ENCODE measurements at regions not wholly inside any gene's neighbourhood (a gene's known extent, or its start where the extent isn't known, plus 50 kb on each side); places are given as distances from the start of the nearest gene placed in this dataset.
A peak's percentile ranks its signal among the peaks of the same experiment; 100 is the strongest.

GRCh38 chr15:95850837-95851236 is 479.7 kb upstream of the NR2F2 start:
- no peak for DNase-seq (ENCODE audit: low spot score)
- no peaks in the 10 kb centered on the region for H3K36me3 ChIP-seq (ENCODE audit: low read depth)
- no peak overlapping the region for H3K4me3 ChIP-seq (ENCODE audit: severe bottlenecking)
- no peak overlapping the region for H3K27ac ChIP-seq (ENCODE audit: poor library complexity, severe bottlenecking)
- H3K4me1 ChIP-seq (ENCODE audit: insufficient read depth, poor library complexity, severe bottlenecking): no peaks in the 10 kb centered on the region
- peak; percentile 37 for TF ChIP-seq CTCF (IDR thresholded peaks at IDR 0.05; ENCODE audit: poor library complexity, severe bottlenecking)
- no peaks in the 10 kb centered on the region for H3K27me3 ChIP-seq (ENCODE audit: insufficient read depth, poor library complexity, severe bottlenecking)
- ATAC-seq (ENCODE audit: low read depth): no peak
- no peaks in the 10 kb centered on the region for H3K9me3 ChIP-seq (ENCODE audit: severe bottlenecking)

GRCh38 chr15:95853350-95853749 is 477.1 kb upstream of the NR2F2 start:
- no peak for TF ChIP-seq CTCF (IDR thresholded peaks at IDR 0.05; ENCODE audit: poor library complexity, severe bottlenecking)
- H3K4me1 ChIP-seq (ENCODE audit: insufficient read depth, poor library complexity, severe bottlenecking): peaks cover 6% of the 10 kb centered on the region
- H3K36me3 ChIP-seq (ENCODE audit: low read depth): no peaks in the 10 kb centered on the region
- no peaks in the 10 kb centered on the region for H3K27me3 ChIP-seq (ENCODE audit: insufficient read depth, poor library complexity, severe bottlenecking)
- no peak overlapping the region for H3K4me3 ChIP-seq (ENCODE audit: severe bottlenecking)
- DNase-seq (ENCODE audit: low spot score) (no peak), ATAC-seq (ENCODE audit: low read depth) (no peak)
- no peak overlapping the region for H3K27ac ChIP-seq (ENCODE audit: poor library complexity, severe bottlenecking)
- no peaks in the 10 kb centered on the region for H3K9me3 ChIP-seq (ENCODE audit: severe bottlenecking)

- H3K36me3 ChIP-seq (ENCODE audit: low read depth): no peaks in the 10 kb centered on the region
- no peak for TF ChIP-seq CTCF (IDR thresholded peaks at IDR 0.05; ENCODE audit: poor library complexity, severe bottlenecking)
- H3K9me3 ChIP-seq (ENCODE audit: severe bottlenecking): no peaks in the 10 kb centered on the region
- H3K27ac ChIP-seq (ENCODE audit: poor library complexity, severe bottlenecking): no peak overlapping the region
- H3K4me3 ChIP-seq (ENCODE audit: severe bottlenecking): no peak overlapping the region
- no peak for DNase-seq (ENCODE audit: low spot score)
- H3K27me3 ChIP-seq (ENCODE audit: insufficient read depth, poor library complexity, severe bottlenecking): no peaks in the 10 kb centered on the region
- peaks cover 6% of the 10 kb centered on the region for H3K4me1 ChIP-seq (ENCODE audit: insufficient read depth, poor library complexity, severe bottlenecking)
- ATAC-seq (ENCODE audit: low read depth): peak; percentile 76
Measured at GRCh38 chr15:95857124-95857757, 473.3 kb upstream of the NR2F2 start.

- no peak overlapping the region for H3K27ac ChIP-seq (ENCODE audit: poor library complexity, severe bottlenecking)
- no peak overlapping the region for H3K4me3 ChIP-seq (ENCODE audit: severe bottlenecking)
- H3K36me3 ChIP-seq (ENCODE audit: low read depth): no peaks in the 10 kb centered on the region
- no peaks in the 10 kb centered on the region for H3K27me3 ChIP-seq (ENCODE audit: insufficient read depth, poor library complexity, severe bottlenecking)
- no peak for TF ChIP-seq CTCF (IDR thresholded peaks at IDR 0.05; ENCODE audit: poor library complexity, severe bottlenecking)
- DNase-seq (ENCODE audit: low spot score) (no peak), ATAC-seq (ENCODE audit: low read depth) (no peak)
- H3K9me3 ChIP-seq (ENCODE audit: severe bottlenecking): no peaks in the 10 kb centered on the region
- H3K4me1 ChIP-seq (ENCODE audit: insufficient read depth, poor library complexity, severe bottlenecking): peaks cover 6% of the 10 kb centered on the region
Measured at GRCh38 chr15:95857758-95858157, 472.7 kb upstream of the NR2F2 start.

GRCh38 chr15:95860406-95860805 is 470.1 kb upstream of the NR2F2 start:
- Histone ChIP-seq H3K27ac (ENCODE audit: poor library complexity, severe bottlenecking) (no peak overlapping the region), H3K9me3 (ENCODE audit: severe bottlenecking) (no peaks in the 10 kb centered on the region), H3K27me3 (ENCODE audit: insufficient read depth, poor library complexity, severe bottlenecking) (no peaks in the 10 kb centered on the region), H3K36me3 (ENCODE audit: low read depth) (no peaks in the 10 kb centered on the region), H3K4me3 (ENCODE audit: severe bottlenecking) (no peak overlapping the region), H3K4me1 (ENCODE audit: insufficient read depth, poor library complexity, severe bottlenecking) (peaks cover 6% of the 10 kb centered on the region)
- no peak for DNase-seq (ENCODE audit: low spot score)
- no peak for ATAC-seq (ENCODE audit: low read depth)
- TF ChIP-seq CTCF (IDR thresholded peaks at IDR 0.05; ENCODE audit: poor library complexity, severe bottlenecking): no peak
